Frontal cortex (tissue), 3 donors: ENCODE measurements at regions not wholly inside any gene's neighbourhood (a gene's known extent, or its start where the extent isn't known, plus 50 kb on each side); places are given as distances from the start of the nearest gene placed in this dataset.

Source experiments
- DNase-seq, 2 donors: peaks; one replicate each; pipeline ENCODE4 v3.0.0; 2012; ENCODE audit warnings: low spot score in 2 of 2
- FAIRE-seq: peaks from 2 replicates; lab custom pipeline; 2012; peaks lifted over from hg19 to GRCh38; lab: Jason Lieb, UNC
- donor health status: control.
- donor health status: control.
- donor health status: control.

- no peak for DNase-seq
- no peak for FAIRE-seq
Observed at GRCh38 chr1:81317191-81317590, 483.5 kb upstream of the ADGRL2 start.

- DNase-seq (no peak), FAIRE-seq (no peak)
Observed at GRCh38 chr1:81314513-81315233, 486.1 kb upstream of the ADGRL2 start.

- FAIRE-seq, result no peak
- no peak for DNase-seq
Observed at GRCh38 chr1:81313289-81313688, 487.4 kb upstream of the ADGRL2 start.

- no peak for FAIRE-seq
- DNase-seq, result no peak
Observed at GRCh38 chr1:81312272-81312754, 488.4 kb upstream of the ADGRL2 start.

- DNase-seq, result no peak
- no peak for FAIRE-seq
Observed at GRCh38 chr1:81310250-81310649, 490.5 kb upstream of the ADGRL2 start.

GRCh38 chr1:81308191-81308590, 492.5 kb upstream of the ADGRL2 start:
- FAIRE-seq, result no peak

GRCh38 chr1:81307786-81308185, 492.9 kb upstream of the ADGRL2 start:
- DNase-seq (no peak), FAIRE-seq (no peak)

More at GRCh38 chr1:81308191-81308590, 492.5 kb upstream of the ADGRL2 start:
- no peak for DNase-seq

GRCh38 chr1:81305997-81306452, 494.7 kb upstream of the ADGRL2 start:
- no peak for FAIRE-seq
- DNase-seq, result peak in 1 of 2 donors; percentile 18

- FAIRE-seq, result no peak
- no peak for DNase-seq
Observed at GRCh38 chr1:81304187-81304586, 496.5 kb upstream of the ADGRL2 start.

GRCh38 chr1:81299892-81300291, 500.8 kb upstream of the ADGRL2 start:
- no peak for FAIRE-seq
- no peak for DNase-seq

GRCh38 chr1:81298266-81298665, 502.5 kb upstream of the ADGRL2 start:
- DNase-seq, result no peak
- FAIRE-seq, result no peak

- DNase-seq (no peak), FAIRE-seq (no peak)
Observed at GRCh38 chr1:81296601-81297000, 504.1 kb upstream of the ADGRL2 start.

- no peak for FAIRE-seq
Observed at GRCh38 chr1:81290326-81290725, 510.4 kb upstream of the ADGRL2 start.

GRCh38 chr1:81288689-81289088, 512.0 kb upstream of the ADGRL2 start:
- no peak for FAIRE-seq

More at GRCh38 chr1:81290326-81290725, 510.4 kb upstream of the ADGRL2 start:
- no peak for DNase-seq

GRCh38 chr1:81287411-81288080, 513.2 kb upstream of the ADGRL2 start:
- DNase-seq, result no peak
- FAIRE-seq, result no peak

More at GRCh38 chr1:81288689-81289088, 512.0 kb upstream of the ADGRL2 start:
- no peak for DNase-seq

GRCh38 chr1:81270051-81270450, 530.7 kb upstream of the ADGRL2 start:
- no peak for FAIRE-seq

GRCh38 chr1:81264976-81265375, 535.8 kb upstream of the ADGRL2 start:
- FAIRE-seq (no peak), DNase-seq (no peak)

More at GRCh38 chr1:81270051-81270450, 530.7 kb upstream of the ADGRL2 start:
- no peak for DNase-seq

GRCh38 chr1:81259625-81260411, 540.9 kb upstream of the ADGRL2 start:
- no peak for FAIRE-seq
- DNase-seq, result no peak

GRCh38 chr1:81254560-81254959, 546.2 kb upstream of the ADGRL2 start:
- no peak for DNase-seq
- no peak for FAIRE-seq

- no peak for DNase-seq
- FAIRE-seq, result no peak
Observed at GRCh38 chr1:81254068-81254467, 546.7 kb upstream of the ADGRL2 start.
